ENCODE measurements at regions not wholly inside any gene's neighbourhood (a gene's known extent, or its start where the extent isn't known, plus 50 kb on each side); places are given as distances from the start of the nearest gene placed in this dataset.

DNA sequence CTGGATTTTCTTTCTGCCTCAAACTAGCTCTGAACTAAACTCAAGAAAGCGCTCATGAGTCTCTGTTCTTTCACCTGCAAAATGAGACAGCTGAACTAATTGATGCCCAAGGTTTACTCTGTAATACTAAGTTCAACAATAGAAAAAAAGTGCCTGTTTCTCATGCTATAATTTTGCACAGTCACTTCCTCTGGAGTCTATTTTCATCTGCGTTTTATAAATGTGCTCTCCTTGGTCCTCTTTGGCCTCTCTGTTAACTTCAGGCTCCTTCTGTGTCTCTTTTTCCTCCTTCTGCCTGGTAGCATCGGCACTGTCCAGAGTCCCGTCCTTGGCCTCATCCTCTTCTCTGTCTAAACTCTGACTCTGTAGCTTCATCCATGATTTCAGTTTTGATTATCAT, 311.9 kb upstream of the TLE4 start:
- TF ChIP-seq EZH2 (IDR thresholded peaks at IDR 0.05; ENCODE audit: borderline replicate concordance, low read depth, low read length, poor library complexity, severe bottlenecking), result no peak
- TF ChIP-seq, protein P1, sequence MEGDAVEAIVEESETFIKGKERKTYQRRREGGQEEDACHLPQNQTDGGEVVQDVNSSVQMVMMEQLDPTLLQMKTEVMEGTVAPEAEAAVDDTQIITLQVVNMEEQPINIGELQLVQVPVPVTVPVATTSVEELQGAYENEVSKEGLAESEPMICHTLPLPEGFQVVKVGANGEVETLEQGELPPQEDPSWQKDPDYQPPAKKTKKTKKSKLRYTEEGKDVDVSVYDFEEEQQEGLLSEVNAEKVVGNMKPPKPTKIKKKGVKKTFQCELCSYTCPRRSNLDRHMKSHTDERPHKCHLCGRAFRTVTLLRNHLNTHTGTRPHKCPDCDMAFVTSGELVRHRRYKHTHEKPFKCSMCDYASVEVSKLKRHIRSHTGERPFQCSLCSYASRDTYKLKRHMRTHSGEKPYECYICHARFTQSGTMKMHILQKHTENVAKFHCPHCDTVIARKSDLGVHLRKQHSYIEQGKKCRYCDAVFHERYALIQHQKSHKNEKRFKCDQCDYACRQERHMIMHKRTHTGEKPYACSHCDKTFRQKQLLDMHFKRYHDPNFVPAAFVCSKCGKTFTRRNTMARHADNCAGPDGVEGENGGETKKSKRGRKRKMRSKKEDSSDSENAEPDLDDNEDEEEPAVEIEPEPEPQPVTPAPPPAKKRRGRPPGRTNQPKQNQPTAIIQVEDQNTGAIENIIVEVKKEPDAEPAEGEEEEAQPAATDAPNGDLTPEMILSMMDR (conservative IDR thresholded peaks at IDR 0.05; ENCODE audit: low read depth, low read length), result no peak

Data from A673 (cell line).